ENCODE measurements at regions not wholly inside any gene's neighbourhood (a gene's known extent, or its start where the extent isn't known, plus 50 kb on each side); places are given as distances from the start of the nearest gene placed in this dataset.

GRCh38 chr10:131387018-131387529, 75.6 kb upstream of the TCERG1L start:
- intact Hi-C loops (cut with micrococcal nuclease; ENCODE audit: unreplicated experiment) (no loop called here), in situ Hi-C loops (cut with MboI) (no loop called here)
- Histone ChIP-seq H3K27me3 (replicated peaks in 1 of 2; ENCODE audit: control insufficient read depth in 2 of 2, insufficient read depth in 2 of 2, low read length in 1 of 2) (no peaks in the 10 kb centered on the region), H3K9me3 (replicated peaks; ENCODE audit: control insufficient read depth, insufficient read depth, low read length) (no peaks in the 10 kb centered on the region), H3K4me3 (no peak overlapping the region), H3K9ac (ENCODE audit: control insufficient read depth, insufficient read depth, low read length) (no peak overlapping the region), H3K27ac (ENCODE audit: control insufficient read depth, insufficient read depth) (no peak overlapping the region), H3K79me2 (ENCODE audit: control insufficient read depth, insufficient read depth, low read length) (no peaks in the 10 kb centered on the region), H3K4me1 (ENCODE audit: control insufficient read depth, insufficient read depth, low read length) (no peaks in the 10 kb centered on the region), H3K36me3 (ENCODE audit: control insufficient read depth in 2 of 2, insufficient read depth in 2 of 2, low read length in 1 of 2) (no peaks in the 10 kb centered on the region), H4K20me1 (ENCODE audit: control insufficient read depth, insufficient read depth) (no peaks in the 10 kb centered on the region), H2AFZ (ENCODE audit: control insufficient read depth, low read depth, low read length) (no peak overlapping the region), H3K4me2 (ENCODE audit: control insufficient read depth, insufficient read depth) (no peak overlapping the region)
- ChIA-PET CTCF (no interaction called here), RAD21 (ENCODE audit: unreplicated experiment) (no interaction called here), SMC1A (ENCODE audit: uncharacterized antibody, unreplicated experiment) (no interaction called here), POLR2A (no interaction called here)
- ATAC-seq (no peak), FAIRE-seq (no peak), DNase-seq (ENCODE audit: low read depth, low spot score) (no peak)
- TF ChIP-seq ATF2 (IDR thresholded peaks at IDR 0.05; ENCODE audit: low read length) (no peak), STAT3 (IDR thresholded peaks at IDR 0.05; ENCODE audit: low read depth, low read length) (no peak), CEBPB (IDR thresholded peaks at IDR 0.05; ENCODE audit: borderline replicate concordance in 1 of 2, low read depth in 2 of 2, low read length in 2 of 2) (no peak), ATF7 (IDR thresholded peaks at IDR 0.05; ENCODE audit: low read depth) (no peak), PBX3 (IDR thresholded peaks at IDR 0.05; ENCODE audit: insufficient replicate concordance, low read depth, low read length) (no peak), CREM (IDR thresholded peaks at IDR 0.05; ENCODE audit: low read depth) (no peak), FOXM1 (IDR thresholded peaks at IDR 0.05; ENCODE audit: low read depth, low read length) (no peak), RBBP5 (conservative IDR thresholded peaks at IDR 0.05) (no peak)
- BruUV-seq (replicated peaks): no TSS peak
- 22% methylated on average over 8 of the region's 11 CpGs for WGBS (ENCODE audit: insufficient coverage, insufficient replicate concordance, low lambda C conversion rate, missing lambda C conversion rate)
